Transverse colon (tissue), 4 donors: ENCODE measurements at regions not wholly inside any gene's neighbourhood (a gene's known extent, or its start where the extent isn't known, plus 50 kb on each side); places are given as distances from the start of the nearest gene placed in this dataset.

Experiments used
- DNase-seq: peaks from one replicate; pipeline ENCODE4 v3.0.0-alpha.2; 2019
- H3K27ac ChIP-seq, 4 donors: fragments of 200-600 bp; sonication (generic); 2 replicates each; pipeline ENCODE4 v1.5.1; 2016 to 2018; ENCODE audit warnings: inconsistent platforms in 4 of 4
- H3K27me3 ChIP-seq: fragments of 200-600 bp; sonication (generic); 2 replicates; pipeline ENCODE4 v1.5.1; 2017; ENCODE audit warnings: inconsistent platforms
- H3K36me3 ChIP-seq, 4 donors: fragments of 200-600 bp; sonication (generic); 2 replicates each; pipeline ENCODE4 v1.5.1; 2017 to 2019; ENCODE audit warnings: inconsistent platforms in 4 of 4
- H3K4me1 ChIP-seq, 4 donors: fragments of 200-600 bp; sonication (generic); 2 replicates each; pipeline ENCODE4 v1.5.1; 2017 to 2020; ENCODE audit warnings: inconsistent platforms in 4 of 4
- H3K4me3 ChIP-seq, 4 donors: fragments of 200-600 bp; sonication (generic); 1 replicate in 1 of 4; 2 replicates in 3 of 4; pipeline versions ENCODE4 v1.5.1 to v1.6.1; 2017 to 2019; ENCODE audit warnings: inconsistent platforms in 4 of 4
- H3K9me3 ChIP-seq, 2 donors: fragments of 200-600 bp; sonication (generic); 2 replicates each; pipeline ENCODE4 v1.5.1; 2017 to 2019; ENCODE audit warnings: inconsistent platforms in 2 of 2
- EP300 ChIP-seq: sonication (generic); formaldehyde crosslinking; IDR thresholded peaks from one replicate; pipeline ENCODE4 v1.6.1; 2017; ENCODE audit warnings: antibody characterized with exemption, low read depth
- POLR2A ChIP-seq: fragments of 450-650 bp; IDR thresholded peaks from one replicate; pipeline ENCODE4 v1.6.1; 2016; ENCODE audit warnings: antibody characterized with exemption, mild to moderate bottlenecking, moderate library complexity
- POLR2AphosphoS5 ChIP-seq, 3 donors: sonication (generic); formaldehyde crosslinking; IDR thresholded peaks; one replicate each; pipeline ENCODE4 v1.6.1; 2016; ENCODE audit warnings: antibody characterized with exemption in 3 of 3
- WGBS, 2 donors: methylation state at CpG; one replicate each; pipeline ENCODE4 v1.1.5; 2018; ENCODE audit warnings: low coverage in 1 of 2; 5-methylcytosine and 5-hydroxymethylcytosine counted together
- in situ Hi-C, 4 donors: fragments of 200-750 bp; cut with MboI; loops; one replicate each; pipeline versions ENCODE4 v1.15.0 to v1.15.1; 2017; ENCODE audit warnings: low sequenced_read_pairs in 3 of 4, low pct_ligation_motif_present in 1 of 4, low pct_unique_long_range_greater_than_20kb in 1 of 4
- intact Hi-C: fragments of 100-400 bp; cut with DNase I; formaldehyde crosslinking; loops from one replicate; pipeline ENCODE4 v1.15.1; 2023; ENCODE audit warnings: low total_unique reads
- TF ChIP-seq, protein P1 (sequence below), 5 experiments: fragments of 200-600 bp in 3 of 5; fragments of 450-650 bp in 2 of 5; sonication (generic) in 3 of 5; IDR thresholded peaks; 1 replicate in 2 of 5; 2 replicates in 3 of 5; pipeline ENCODE4 v1.5.1; 2016 to 2017; ENCODE audit warnings: antibody characterized with exemption in 5 of 5, inconsistent platforms in 3 of 5, mild to moderate bottlenecking in 2 of 5, moderate library complexity in 1 of 5

GRCh38 chr5:171581781-171582180 lies 162.3 kb downstream of the FGF18 start:
- WGBS, 2 donors: 76 to 83% methylated on average over 1 to 7 of the region's 7 CpGs
- DNase-seq: no peak
- H3K27ac ChIP-seq: no peak overlapping the region
- no peak overlapping the region for H3K4me3 ChIP-seq
- H3K4me1 ChIP-seq: no peaks in the 10 kb centered on the region
- in situ Hi-C loops: no loop called here
- H3K36me3 ChIP-seq: no peaks in the 10 kb centered on the region
- H3K9me3 ChIP-seq: no peaks in the 10 kb centered on the region
- intact Hi-C loops: no loop called here
- no peaks in the 10 kb centered on the region for H3K27me3 ChIP-seq
- TF ChIP-seq, protein P1, sequence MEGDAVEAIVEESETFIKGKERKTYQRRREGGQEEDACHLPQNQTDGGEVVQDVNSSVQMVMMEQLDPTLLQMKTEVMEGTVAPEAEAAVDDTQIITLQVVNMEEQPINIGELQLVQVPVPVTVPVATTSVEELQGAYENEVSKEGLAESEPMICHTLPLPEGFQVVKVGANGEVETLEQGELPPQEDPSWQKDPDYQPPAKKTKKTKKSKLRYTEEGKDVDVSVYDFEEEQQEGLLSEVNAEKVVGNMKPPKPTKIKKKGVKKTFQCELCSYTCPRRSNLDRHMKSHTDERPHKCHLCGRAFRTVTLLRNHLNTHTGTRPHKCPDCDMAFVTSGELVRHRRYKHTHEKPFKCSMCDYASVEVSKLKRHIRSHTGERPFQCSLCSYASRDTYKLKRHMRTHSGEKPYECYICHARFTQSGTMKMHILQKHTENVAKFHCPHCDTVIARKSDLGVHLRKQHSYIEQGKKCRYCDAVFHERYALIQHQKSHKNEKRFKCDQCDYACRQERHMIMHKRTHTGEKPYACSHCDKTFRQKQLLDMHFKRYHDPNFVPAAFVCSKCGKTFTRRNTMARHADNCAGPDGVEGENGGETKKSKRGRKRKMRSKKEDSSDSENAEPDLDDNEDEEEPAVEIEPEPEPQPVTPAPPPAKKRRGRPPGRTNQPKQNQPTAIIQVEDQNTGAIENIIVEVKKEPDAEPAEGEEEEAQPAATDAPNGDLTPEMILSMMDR (IDR thresholded peaks at IDR 0.05): no peak
- TF ChIP-seq POLR2AphosphoS5 (IDR thresholded peaks at IDR 0.05) (no peak), POLR2A (no peak), EP300 (no peak)

GRCh38 chr5:171582849-171583248 lies 163.4 kb downstream of the FGF18 start:
- intact Hi-C loops (no loop called here), in situ Hi-C loops (no loop called here)
- Histone ChIP-seq H3K27ac (no peak overlapping the region), H3K4me1 (no peaks in the 10 kb centered on the region), H3K9me3 (no peaks in the 10 kb centered on the region), H3K4me3 (no peak overlapping the region), H3K36me3 (no peaks in the 10 kb centered on the region), H3K27me3 (no peaks in the 10 kb centered on the region)
- WGBS, 2 donors: 57 to 66% methylated on average over 1 to 5 of the region's 5 CpGs
- no peak for DNase-seq
- TF ChIP-seq EP300: no peak

GRCh38 chr5:171585981-171586380 lies 166.5 kb downstream of the FGF18 start:
- WGBS, 2 donors: 51 to 88% methylated on average over 3 to 9 of the region's 9 CpGs
- intact Hi-C loops: no loop called here

DNA sequence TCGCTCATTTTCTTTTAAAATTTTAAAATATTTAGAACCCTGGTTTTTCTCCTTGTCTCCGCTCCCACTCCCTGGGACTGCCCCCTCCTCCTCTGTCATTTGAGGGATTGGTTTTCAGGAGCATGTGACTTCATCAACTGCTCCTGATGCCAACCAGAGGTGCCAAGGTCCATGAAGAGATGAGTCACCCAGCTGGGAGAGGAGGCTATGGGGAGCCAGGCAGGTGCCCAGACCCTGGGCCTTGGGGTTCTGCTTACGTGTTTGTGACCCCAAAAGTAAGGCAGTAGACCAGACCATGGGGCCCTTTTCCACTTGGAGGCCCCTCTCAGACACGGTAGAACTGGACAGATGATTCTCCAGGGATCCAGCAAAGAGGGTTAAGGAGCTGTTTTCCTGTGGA lies 167.0 kb downstream of the FGF18 start:
- TF ChIP-seq, protein P1 (IDR thresholded peaks at IDR 0.05): no peak
- no peaks in the 10 kb centered on the region for H3K27me3 ChIP-seq
- H3K4me3 ChIP-seq: no peak overlapping the region
- H3K9me3 ChIP-seq: no peaks in the 10 kb centered on the region
- no peaks in the 10 kb centered on the region for H3K36me3 ChIP-seq
- 54 to 74% methylated on average over 4 of the region's 4 CpGs for WGBS, 2 donors
- in situ Hi-C loops: no loop called here
- no peak for DNase-seq
- intact Hi-C loops: no loop called here
- no peak overlapping the region for H3K27ac ChIP-seq
- H3K4me1 ChIP-seq: no peaks in the 10 kb centered on the region

More at GRCh38 chr5:171585981-171586380, 166.5 kb downstream of the FGF18 start:
- TF ChIP-seq EP300 (no peak), POLR2AphosphoS5 (IDR thresholded peaks at IDR 0.05) (no peak), POLR2A (no peak)
- TF ChIP-seq, protein P1 (IDR thresholded peaks at IDR 0.05): no peak
- in situ Hi-C loops: no loop called here
- no peaks in the 10 kb centered on the region for H3K4me1 ChIP-seq
- DNase-seq: no peak
- no peak overlapping the region for H3K27ac ChIP-seq
- H3K9me3 ChIP-seq: no peaks in the 10 kb centered on the region
- no peak overlapping the region for H3K4me3 ChIP-seq
- H3K27me3 ChIP-seq: no peaks in the 10 kb centered on the region
- no peaks in the 10 kb centered on the region for H3K36me3 ChIP-seq

- 83 to 95% methylated on average over 1 of the region's 1 CpG for WGBS, 2 donors
- DNase-seq: no peak
- H3K27ac ChIP-seq: no peak overlapping the region
- in situ Hi-C loops: no loop called here
- no peaks in the 10 kb centered on the region for H3K27me3 ChIP-seq
- H3K4me3 ChIP-seq: no peak overlapping the region
- TF ChIP-seq POLR2AphosphoS5 (IDR thresholded peaks at IDR 0.05) (no peak), EP300 (no peak), POLR2A (no peak)
- TF ChIP-seq, protein P1 (IDR thresholded peaks at IDR 0.05): no peak
- H3K9me3 ChIP-seq: no peaks in the 10 kb centered on the region
- H3K36me3 ChIP-seq: no peaks in the 10 kb centered on the region
- intact Hi-C loops: no loop called here
- H3K4me1 ChIP-seq: no peaks in the 10 kb centered on the region
These were observed 168.6 kb downstream of the FGF18 start for GRCh38 chr5:171588046-171588445.
